ENCODE measurements at regions not wholly inside any gene's neighbourhood (a gene's known extent, or its start where the extent isn't known, plus 50 kb on each side); places are given as distances from the start of the nearest gene placed in this dataset.

DNA sequence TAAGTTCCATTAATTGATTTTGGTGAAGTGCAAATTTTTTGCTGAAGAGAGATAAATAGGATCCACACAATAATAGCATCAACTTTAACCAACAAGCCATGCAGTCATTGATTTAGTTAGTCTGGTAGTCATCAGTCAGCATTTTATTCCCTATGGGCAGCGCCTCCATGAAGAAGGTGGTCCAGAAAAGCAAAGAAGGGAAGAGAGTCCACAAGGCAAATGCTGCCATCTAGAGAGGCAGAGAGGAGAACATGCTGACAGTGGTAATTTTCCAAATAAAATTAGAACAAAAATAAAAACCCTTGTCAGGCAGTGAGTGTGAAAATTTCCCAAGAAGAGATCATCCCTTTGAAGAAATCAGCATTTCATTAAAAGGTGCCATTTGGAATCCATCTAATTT is 366.7 kb upstream of the FAM241A start:
- TF ChIP-seq, protein P1, sequence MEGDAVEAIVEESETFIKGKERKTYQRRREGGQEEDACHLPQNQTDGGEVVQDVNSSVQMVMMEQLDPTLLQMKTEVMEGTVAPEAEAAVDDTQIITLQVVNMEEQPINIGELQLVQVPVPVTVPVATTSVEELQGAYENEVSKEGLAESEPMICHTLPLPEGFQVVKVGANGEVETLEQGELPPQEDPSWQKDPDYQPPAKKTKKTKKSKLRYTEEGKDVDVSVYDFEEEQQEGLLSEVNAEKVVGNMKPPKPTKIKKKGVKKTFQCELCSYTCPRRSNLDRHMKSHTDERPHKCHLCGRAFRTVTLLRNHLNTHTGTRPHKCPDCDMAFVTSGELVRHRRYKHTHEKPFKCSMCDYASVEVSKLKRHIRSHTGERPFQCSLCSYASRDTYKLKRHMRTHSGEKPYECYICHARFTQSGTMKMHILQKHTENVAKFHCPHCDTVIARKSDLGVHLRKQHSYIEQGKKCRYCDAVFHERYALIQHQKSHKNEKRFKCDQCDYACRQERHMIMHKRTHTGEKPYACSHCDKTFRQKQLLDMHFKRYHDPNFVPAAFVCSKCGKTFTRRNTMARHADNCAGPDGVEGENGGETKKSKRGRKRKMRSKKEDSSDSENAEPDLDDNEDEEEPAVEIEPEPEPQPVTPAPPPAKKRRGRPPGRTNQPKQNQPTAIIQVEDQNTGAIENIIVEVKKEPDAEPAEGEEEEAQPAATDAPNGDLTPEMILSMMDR (IDR thresholded peaks at IDR 0.05): no peak
- TF ChIP-seq POLR2A (IDR thresholded peaks at IDR 0.05): no peak
